Right lobe of liver (tissue), 4 donors: ENCODE measurements at regions not wholly inside any gene's neighbourhood (a gene's known extent, or its start where the extent isn't known, plus 50 kb on each side); places are given as distances from the start of the nearest gene placed in this dataset.

Experiments
- POLR2A ChIP-seq: fragments of 450-650 bp; IDR thresholded peaks from one replicate; pipeline ENCODE4 v1.6.1; 2017; ENCODE audit warnings: antibody characterized with exemption, mild to moderate bottlenecking
- TF ChIP-seq, protein P1 (sequence below), 4 donors: fragments of 200-600 bp in 3 of 4; fragments of 450-650 bp in 1 of 4; IDR thresholded peaks; one replicate each; pipeline versions ENCODE4 v1.5.1 to v1.8.0; 2016 to 2022; ENCODE audit warnings: antibody characterized with exemption in 4 of 4, mild to moderate bottlenecking in 2 of 4
- donor health status: DM: no; HTN: no; CAD: no.
- donor health status: DM: no; HTN: no; CAD: no.
- donor health status: DM: no; HTN: yes; CAD: no.

- TF ChIP-seq POLR2A, result no peak
- TF ChIP-seq, protein P1, sequence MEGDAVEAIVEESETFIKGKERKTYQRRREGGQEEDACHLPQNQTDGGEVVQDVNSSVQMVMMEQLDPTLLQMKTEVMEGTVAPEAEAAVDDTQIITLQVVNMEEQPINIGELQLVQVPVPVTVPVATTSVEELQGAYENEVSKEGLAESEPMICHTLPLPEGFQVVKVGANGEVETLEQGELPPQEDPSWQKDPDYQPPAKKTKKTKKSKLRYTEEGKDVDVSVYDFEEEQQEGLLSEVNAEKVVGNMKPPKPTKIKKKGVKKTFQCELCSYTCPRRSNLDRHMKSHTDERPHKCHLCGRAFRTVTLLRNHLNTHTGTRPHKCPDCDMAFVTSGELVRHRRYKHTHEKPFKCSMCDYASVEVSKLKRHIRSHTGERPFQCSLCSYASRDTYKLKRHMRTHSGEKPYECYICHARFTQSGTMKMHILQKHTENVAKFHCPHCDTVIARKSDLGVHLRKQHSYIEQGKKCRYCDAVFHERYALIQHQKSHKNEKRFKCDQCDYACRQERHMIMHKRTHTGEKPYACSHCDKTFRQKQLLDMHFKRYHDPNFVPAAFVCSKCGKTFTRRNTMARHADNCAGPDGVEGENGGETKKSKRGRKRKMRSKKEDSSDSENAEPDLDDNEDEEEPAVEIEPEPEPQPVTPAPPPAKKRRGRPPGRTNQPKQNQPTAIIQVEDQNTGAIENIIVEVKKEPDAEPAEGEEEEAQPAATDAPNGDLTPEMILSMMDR (IDR thresholded peaks at IDR 0.05), result no peak
Measured at GRCh38 chr6:71197780-71198179, 90.8 kb upstream of the OGFRL1 start.
